A673 (cell line): ENCODE measurements at regions not wholly inside any gene's neighbourhood (a gene's known extent, or its start where the extent isn't known, plus 50 kb on each side); places are given as distances from the start of the nearest gene placed in this dataset.

Experiments
- BruUV-seq: library from RNA; stranded (reverse); fragments of 400-500 nt; replicated peaks from 2 replicates; lab custom pipeline; 2021; lab: Mats Ljungman, UMichigan
- CTCF ChIA-PET: fragments of 300-600 bp; sonication (Branson Sonifier 250); formaldehyde crosslinking; loops from one replicate; lab custom pipeline; 2022; ENCODE audit warnings: antibody characterized with exemption; lab: Charles Lee
- POLR2A ChIA-PET: fragments of 300-600 bp; sonication (Branson Sonifier 250); formaldehyde crosslinking; loops from one replicate; lab custom pipeline; 2022; ENCODE audit warnings: antibody characterized with exemption; ENCODE audit not compliant: low non-redundant PET; lab: Charles Lee
- DNase-seq: peaks from one replicate; pipeline ENCODE4 v3.0.0-alpha.2; 2015; ENCODE audit warnings: low spot score
- H3K27ac ChIP-seq: fragments of 200-600 bp; sonication (generic); 2 replicates; pipeline ENCODE4 v1.5.1; 2016; ENCODE audit warnings: mixed run types, low read depth, mild to moderate bottlenecking, mixed read lengths, antibody characterized with exemption, low read length; ENCODE audit not compliant: poor library complexity, severe bottlenecking
- H3K27me3 ChIP-seq: fragments of 200-600 bp; sonication (generic); replicated peaks from 2 replicates; pipeline ENCODE4 v1.6.1; 2017; ENCODE audit warnings: mixed run types, low read depth, mild to moderate bottlenecking, mixed read lengths, antibody characterized with exemption, low read length; ENCODE audit not compliant: insufficient read depth, poor library complexity
- H3K36me3 ChIP-seq: fragments of 200-600 bp; sonication (generic); 2 replicates; pipeline ENCODE4 v1.6.1; 2016; ENCODE audit warnings: mixed run types, mild to moderate bottlenecking, mixed read lengths, antibody characterized with exemption, low read length; ENCODE audit not compliant: insufficient read depth, poor library complexity, severe bottlenecking
- H3K4me1 ChIP-seq: fragments of 200-600 bp; sonication (generic); 2 replicates; pipeline ENCODE4 v1.6.1; 2017; ENCODE audit warnings: mixed run types, mild to moderate bottlenecking, mixed read lengths, antibody characterized with exemption, low read length; ENCODE audit not compliant: insufficient read depth, poor library complexity, severe bottlenecking
- H3K4me3 ChIP-seq: fragments of 200-600 bp; sonication (generic); 2 replicates; pipeline ENCODE4 v1.5.1; 2016; ENCODE audit warnings: low read depth, mixed run types, mild to moderate bottlenecking, mixed read lengths, low read length; ENCODE audit not compliant: poor library complexity, severe bottlenecking
- H3K9me3 ChIP-seq: fragments of 200-600 bp; sonication (generic); 2 replicates; pipeline ENCODE4 v1.6.1; 2016; ENCODE audit warnings: mixed run types, low read depth, mild to moderate bottlenecking, mixed read lengths, antibody characterized with exemption, low read length; ENCODE audit not compliant: poor library complexity, severe bottlenecking
- EZH2 ChIP-seq: fragments of 200-600 bp; sonication (generic); IDR thresholded peaks from 2 replicates; pipeline ENCODE4 v1.6.1; 2017; ENCODE audit warnings: borderline replicate concordance, low read depth, mild to moderate bottlenecking, mixed read lengths, antibody characterized with exemption, low read length; ENCODE audit not compliant: poor library complexity, severe bottlenecking
- intact Hi-C: fragments of 100-400 bp; cut with micrococcal nuclease; formaldehyde crosslinking; loops from one replicate; pipeline ENCODE4 v1.10.0; 2022; ENCODE audit not compliant: unreplicated experiment
- TF ChIP-seq, protein P1 (sequence below): fragments of 300-800, 200-600 bp; sonication (generic); conservative IDR thresholded peaks from 2 replicates; pipeline ENCODE4 v1.5.1; 2017; ENCODE audit warnings: low read depth, mild to moderate bottlenecking, antibody characterized with exemption, low read length, moderate library complexity, mixed read lengths

DNA sequence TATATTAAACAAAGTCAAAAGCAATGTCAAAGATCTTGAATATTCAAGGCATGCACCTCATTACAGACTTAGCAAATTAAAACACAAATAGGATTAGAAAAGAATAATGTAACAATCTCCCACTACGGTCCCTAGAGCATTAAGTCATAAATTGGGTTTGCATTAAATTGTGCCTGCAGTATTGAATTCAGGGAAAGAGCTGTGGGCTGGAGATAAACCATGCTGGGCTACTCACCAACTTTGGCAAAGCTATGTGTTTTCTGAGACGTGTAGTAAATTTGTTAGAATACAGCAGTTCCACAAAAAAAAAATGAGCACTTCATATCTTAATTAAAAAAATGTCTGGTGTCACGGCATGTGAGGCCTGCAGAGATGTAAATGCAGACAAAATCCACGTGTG is 241.6 kb downstream of the SNX10 start:
- Histone ChIP-seq H3K4me3 (no peak overlapping the region), H3K9me3 (no peaks in the 10 kb centered on the region), H3K4me1 (peaks cover 15% of the 10 kb centered on the region), H3K27ac (no peak overlapping the region), H3K27me3 (peaks cover 86% of the 10 kb centered on the region), H3K36me3 (no peaks in the 10 kb centered on the region)
- intact Hi-C loops: no loop called here
- CTCF ChIA-PET: no interaction called here
- TF ChIP-seq EZH2: no peak
- TF ChIP-seq, protein P1, sequence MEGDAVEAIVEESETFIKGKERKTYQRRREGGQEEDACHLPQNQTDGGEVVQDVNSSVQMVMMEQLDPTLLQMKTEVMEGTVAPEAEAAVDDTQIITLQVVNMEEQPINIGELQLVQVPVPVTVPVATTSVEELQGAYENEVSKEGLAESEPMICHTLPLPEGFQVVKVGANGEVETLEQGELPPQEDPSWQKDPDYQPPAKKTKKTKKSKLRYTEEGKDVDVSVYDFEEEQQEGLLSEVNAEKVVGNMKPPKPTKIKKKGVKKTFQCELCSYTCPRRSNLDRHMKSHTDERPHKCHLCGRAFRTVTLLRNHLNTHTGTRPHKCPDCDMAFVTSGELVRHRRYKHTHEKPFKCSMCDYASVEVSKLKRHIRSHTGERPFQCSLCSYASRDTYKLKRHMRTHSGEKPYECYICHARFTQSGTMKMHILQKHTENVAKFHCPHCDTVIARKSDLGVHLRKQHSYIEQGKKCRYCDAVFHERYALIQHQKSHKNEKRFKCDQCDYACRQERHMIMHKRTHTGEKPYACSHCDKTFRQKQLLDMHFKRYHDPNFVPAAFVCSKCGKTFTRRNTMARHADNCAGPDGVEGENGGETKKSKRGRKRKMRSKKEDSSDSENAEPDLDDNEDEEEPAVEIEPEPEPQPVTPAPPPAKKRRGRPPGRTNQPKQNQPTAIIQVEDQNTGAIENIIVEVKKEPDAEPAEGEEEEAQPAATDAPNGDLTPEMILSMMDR: no peak
- no TSS peak for BruUV-seq
- POLR2A ChIA-PET: interaction anchor here (0.7 kb wide), 1 partner anchor 780 kb away, joined by 5 read pairs; no protein-coding TSS in a partner anchor
- DNase-seq: peak; percentile 72

DNA sequence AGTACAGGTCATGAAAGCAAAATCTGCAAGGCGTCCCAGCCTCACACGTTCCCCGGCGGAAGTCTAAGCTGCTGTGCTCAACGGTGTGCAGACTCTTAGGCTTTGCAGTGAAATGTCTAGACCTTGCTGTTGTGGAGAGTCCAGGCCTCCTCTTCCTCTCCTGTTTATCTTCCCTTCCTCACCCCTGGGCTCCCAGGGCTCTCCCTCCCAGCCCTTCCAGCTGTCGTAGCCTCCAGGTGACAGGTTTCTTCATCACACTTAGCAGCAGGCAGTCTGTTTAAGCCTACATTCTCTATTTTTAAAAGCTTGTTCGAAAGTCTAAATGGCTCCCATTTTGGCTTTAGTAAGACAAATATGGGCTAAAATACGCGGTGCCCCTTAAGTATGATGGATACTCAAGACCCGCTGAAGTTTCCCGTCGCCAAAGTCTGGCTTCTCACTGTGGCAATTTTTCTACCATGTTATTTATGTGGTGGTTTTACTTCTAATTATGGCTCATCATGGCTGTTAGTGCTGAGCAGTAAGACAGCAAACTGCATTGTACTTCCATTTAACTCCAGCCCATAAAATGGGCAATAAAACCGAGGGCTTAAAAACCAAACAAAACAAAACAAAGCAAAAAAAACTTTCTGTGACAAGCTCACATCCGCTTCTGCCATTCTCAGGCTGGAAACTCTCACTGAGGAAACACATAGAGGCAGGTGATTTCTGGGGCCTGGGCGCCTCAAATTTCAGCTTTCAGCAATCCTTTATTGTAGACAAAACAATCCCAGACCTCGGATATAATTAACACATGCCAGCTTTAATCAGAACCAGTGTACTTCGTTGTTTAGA is 243.2 kb downstream of the SNX10 start:
- DNase-seq: no peak
- BruUV-seq: no TSS peak
- ChIA-PET POLR2A (no interaction called here), CTCF (interaction anchor here (1.2 kb wide), 1 partner anchor 165 kb away, joined by 6 read pairs; no protein-coding TSS in a partner anchor)
- intact Hi-C loops: no loop called here
- H3K9me3 ChIP-seq: no peaks in the 10 kb centered on the region
- peaks cover 90% of the 10 kb centered on the region for H3K27me3 ChIP-seq
- H3K27ac ChIP-seq: no peak overlapping the region
- TF ChIP-seq, protein P1: no peak
- no peak for TF ChIP-seq EZH2
- no peaks in the 10 kb centered on the region for H3K36me3 ChIP-seq
- peaks cover 15% of the 10 kb centered on the region for H3K4me1 ChIP-seq
- no peak overlapping the region for H3K4me3 ChIP-seq

DNA sequence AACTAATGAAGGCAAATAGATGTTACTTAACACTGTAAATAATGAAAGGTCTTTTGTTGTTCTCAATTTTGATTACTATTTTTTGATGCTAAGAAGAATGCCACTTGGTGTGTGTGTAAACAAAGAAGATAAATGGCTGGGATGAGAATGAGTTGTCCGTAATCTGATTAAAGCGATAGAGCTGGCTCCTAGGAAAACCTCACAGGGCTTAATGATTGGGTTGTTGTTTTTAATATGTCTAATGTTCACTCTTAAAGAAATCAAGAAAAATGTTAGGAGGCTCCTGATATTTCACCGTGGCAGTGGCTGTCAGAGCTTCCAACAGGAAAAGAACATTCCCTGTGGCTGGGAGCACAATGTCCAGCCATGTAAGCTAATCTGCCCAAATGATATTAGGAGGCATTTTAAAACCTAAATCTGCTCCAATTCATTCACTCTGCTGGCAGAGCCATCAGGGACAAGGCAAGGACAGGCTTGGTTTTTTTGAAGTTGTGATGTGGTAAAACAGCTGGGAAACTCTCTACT is 243.9 kb downstream of the SNX10 start:
- no peak for DNase-seq
- Histone ChIP-seq H3K4me3 (no peak overlapping the region), H3K4me1 (peaks cover 15% of the 10 kb centered on the region), H3K27me3 (peaks cover 90% of the 10 kb centered on the region), H3K27ac (no peak overlapping the region), H3K9me3 (no peaks in the 10 kb centered on the region), H3K36me3 (no peaks in the 10 kb centered on the region)
- no TSS peak for BruUV-seq
- ChIA-PET POLR2A (no interaction called here), CTCF (interaction anchor here (1.2 kb wide), 1 partner anchor 166 kb away, joined by 6 read pairs; no protein-coding TSS in a partner anchor)
- TF ChIP-seq EZH2: no peak
- TF ChIP-seq, protein P1: no peak
- intact Hi-C loops: no loop called here
